Keratinocyte (primary cell): ENCODE measurements at regions not wholly inside any gene's neighbourhood (a gene's known extent, or its start where the extent isn't known, plus 50 kb on each side); places are given as distances from the start of the nearest gene placed in this dataset.

Source experiments
- EZH2 ChIP-seq: IDR thresholded peaks from one replicate; pipeline ENCODE4 v1.6.1; 2012; ENCODE audit warnings: inconsistent platforms, mild to moderate bottlenecking, low read length, moderate library complexity
- TF ChIP-seq, protein P1 (sequence below), 3 experiments: IDR thresholded peaks in 1 of 3; conservative IDR thresholded peaks in 1 of 3; optimal IDR thresholded peaks in 1 of 3; 2 replicates in 2 of 3; 3 replicates in 1 of 3; pipeline versions ENCODE3 to v1.5.1; 2011; ENCODE audit warnings: low read length in 3 of 3, mild to moderate bottlenecking in 3 of 3, moderate library complexity in 2 of 3, control low read depth in 1 of 3, inconsistent platforms in 1 of 3; ENCODE audit not compliant: insufficient read depth in 2 of 3; ENCODE audit errors: extremely low read depth in 1 of 3

DNA sequence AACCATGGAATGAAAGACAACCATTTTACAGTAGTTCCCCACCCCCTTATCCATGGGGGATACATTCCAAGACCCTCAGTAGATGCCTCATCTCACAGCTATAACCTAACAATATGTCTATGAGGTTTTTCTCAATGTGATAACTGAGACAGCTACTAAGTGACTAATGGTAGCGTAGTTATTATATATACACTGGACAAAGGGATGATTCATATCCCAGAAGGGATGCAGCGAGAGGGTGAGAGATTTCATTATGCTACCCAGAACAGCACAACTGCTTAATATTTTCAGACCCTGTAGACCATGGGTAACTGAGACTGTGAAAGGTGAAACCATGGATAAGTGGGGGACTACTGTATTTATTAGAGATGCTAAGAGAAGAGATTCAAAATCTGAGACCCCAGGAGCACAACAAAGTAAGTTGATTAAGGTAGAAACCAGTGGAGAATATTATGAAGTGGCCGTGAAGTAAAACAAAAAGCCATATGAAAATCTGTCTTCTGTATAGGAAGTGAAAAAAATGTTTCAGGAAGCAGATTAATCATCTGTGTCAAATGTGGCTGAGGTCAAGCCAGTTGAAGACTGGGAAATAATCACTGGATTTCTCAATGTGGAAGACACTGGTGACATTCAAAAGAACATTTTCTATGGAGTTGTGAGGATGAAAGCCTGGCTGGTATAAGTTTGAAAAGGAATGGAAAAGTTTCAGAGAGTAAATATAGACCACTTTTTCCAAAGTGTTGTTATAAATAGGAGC lies 77.2 kb downstream of the RPL10L start:
- TF ChIP-seq, protein P1, sequence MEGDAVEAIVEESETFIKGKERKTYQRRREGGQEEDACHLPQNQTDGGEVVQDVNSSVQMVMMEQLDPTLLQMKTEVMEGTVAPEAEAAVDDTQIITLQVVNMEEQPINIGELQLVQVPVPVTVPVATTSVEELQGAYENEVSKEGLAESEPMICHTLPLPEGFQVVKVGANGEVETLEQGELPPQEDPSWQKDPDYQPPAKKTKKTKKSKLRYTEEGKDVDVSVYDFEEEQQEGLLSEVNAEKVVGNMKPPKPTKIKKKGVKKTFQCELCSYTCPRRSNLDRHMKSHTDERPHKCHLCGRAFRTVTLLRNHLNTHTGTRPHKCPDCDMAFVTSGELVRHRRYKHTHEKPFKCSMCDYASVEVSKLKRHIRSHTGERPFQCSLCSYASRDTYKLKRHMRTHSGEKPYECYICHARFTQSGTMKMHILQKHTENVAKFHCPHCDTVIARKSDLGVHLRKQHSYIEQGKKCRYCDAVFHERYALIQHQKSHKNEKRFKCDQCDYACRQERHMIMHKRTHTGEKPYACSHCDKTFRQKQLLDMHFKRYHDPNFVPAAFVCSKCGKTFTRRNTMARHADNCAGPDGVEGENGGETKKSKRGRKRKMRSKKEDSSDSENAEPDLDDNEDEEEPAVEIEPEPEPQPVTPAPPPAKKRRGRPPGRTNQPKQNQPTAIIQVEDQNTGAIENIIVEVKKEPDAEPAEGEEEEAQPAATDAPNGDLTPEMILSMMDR (optimal IDR thresholded peaks at IDR 0.05 in 1 of 3, IDR thresholded peaks at IDR 0.05 in 1 of 3, conservative IDR thresholded peaks at IDR 0.05 in 1 of 3; ENCODE audit: extremely low read depth in 1 of 3, insufficient read depth in 2 of 3, low read length in 3 of 3): no peak
- TF ChIP-seq EZH2: no peak
